ENCODE measurements at regions not wholly inside any gene's neighbourhood (a gene's known extent, or its start where the extent isn't known, plus 50 kb on each side); places are given as distances from the start of the nearest gene placed in this dataset.

GRCh38 chr20:58011106-58011946, 217.1 kb downstream of the ANKRD60 start:
- Histone ChIP-seq H3K27ac (ENCODE audit: insufficient read depth, low read depth, low read length) (no peak overlapping the region), H3K4me3 (replicated peaks in 1 of 3; ENCODE audit: insufficient read depth in 1 of 3, low read depth in 1 of 3, low read length in 3 of 3) (no peak overlapping the region), H3K79me2 (ENCODE audit: control insufficient read depth, insufficient read depth, low read length) (no peaks in the 10 kb centered on the region), H4K20me1 (replicated peaks; ENCODE audit: control insufficient read depth, extremely low read depth, insufficient read depth, low read length) (no peaks in the 10 kb centered on the region), H3K36me3 (ENCODE audit: control insufficient read depth in 2 of 2, extremely low read depth in 1 of 2, insufficient read depth in 2 of 2, low read length in 2 of 2) (no peaks in the 10 kb centered on the region), H3K9me1 (replicated peaks; ENCODE audit: control insufficient read depth, extremely low read depth, insufficient read depth, low read length) (no peaks in the 10 kb centered on the region), H3K9me3 (replicated peaks; ENCODE audit: control insufficient read depth, insufficient read depth, low read length) (no peaks in the 10 kb centered on the region), H3K9ac (replicated peaks; ENCODE audit: extremely low read depth, insufficient read depth, low read length) (no peak overlapping the region), H3K27me3 (ENCODE audit: control insufficient read depth in 2 of 2, insufficient read depth in 2 of 2, low read length in 2 of 2) (no peaks in the 10 kb centered on the region), H2AFZ (ENCODE audit: low read depth, low read length) (no peak overlapping the region), H3K4me2 (ENCODE audit: insufficient read depth, low read length) (no peak overlapping the region), H3K4me1 (ENCODE audit: control insufficient read depth, extremely low read depth, insufficient read depth, low read length) (no peaks in the 10 kb centered on the region)
- CTCF ChIA-PET, result interaction anchor here (0.8 kb wide), 1 partner anchor 19 kb away, joined by 3 read pairs; no protein-coding TSS in a partner anchor
- TF ChIP-seq JUN (IDR thresholded peaks at IDR 0.05; ENCODE audit: borderline replicate concordance, insufficient read depth, insufficient read length, low read depth), result no peak
- TF ChIP-seq MAX (IDR thresholded peaks at IDR 0.05; ENCODE audit: insufficient read depth, insufficient read length), result no peak
- no peak for TF ChIP-seq GATA2 (IDR thresholded peaks at IDR 0.05; ENCODE audit: insufficient read depth, insufficient read length, low read depth, low read length)
- TF ChIP-seq FOS (IDR thresholded peaks at IDR 0.05; ENCODE audit: borderline replicate concordance, insufficient read depth, low read length), result no peak
- TF ChIP-seq MYC (IDR thresholded peaks at IDR 0.05; ENCODE audit: low read depth, low read length), result no peak
- TF ChIP-seq CTCF (IDR thresholded peaks at IDR 0.05; ENCODE audit: extremely low read depth in 1 of 2, insufficient read depth in 1 of 2, low read depth in 1 of 2, low read length in 2 of 2), result no peak
- TF ChIP-seq POLR2AphosphoS5 (IDR thresholded peaks at IDR 0.05; ENCODE audit: insufficient read depth, low read depth, low read length), result no peak
- no peak for DNase-seq (ENCODE audit: low read depth, low spot score)
- intact Hi-C loops (cut with micrococcal nuclease), result no loop called here
- POLR2A ChIA-PET, result no interaction called here
- BruUV-seq (replicated peaks), result no TSS peak
- dilution Hi-C loops (cut with MboI; ENCODE audit: extremely low pct_ligation_motif_present, low sequenced_read_pairs), result no loop called here
- FAIRE-seq, result no peak
